Panc1 (cell line): ENCODE measurements at regions not wholly inside any gene's neighbourhood (a gene's known extent, or its start where the extent isn't known, plus 50 kb on each side); places are given as distances from the start of the nearest gene placed in this dataset.

Experiments used
- CTCF ChIP-seq: fragments of 450-650 bp; IDR thresholded peaks from 2 replicates; pipeline ENCODE4 v1.5.1; 2017; ENCODE audit warnings: mild to moderate bottlenecking
- POLR2AphosphoS5 ChIP-seq: IDR thresholded peaks from 2 replicates; pipeline ENCODE4 v1.6.1; 2012; ENCODE audit warnings: mild to moderate bottlenecking, low read depth, low read length, moderate library complexity
- REST ChIP-seq, 2 experiments: IDR thresholded peaks; 2 replicates each; pipeline ENCODE4 v1.6.1; 2011 to 2012; ENCODE audit warnings: low read depth in 2 of 2, control low read depth in 1 of 2, low read length in 1 of 2, mild to moderate bottlenecking in 1 of 2, moderate library complexity in 1 of 2; ENCODE audit not compliant: insufficient read depth in 1 of 2
- TCF7L2 ChIP-seq: IDR thresholded peaks from 2 replicates; pipeline ENCODE4 v1.6.1; 2011; ENCODE audit warnings: mild to moderate bottlenecking, low read depth, low read length, inconsistent platforms

- TF ChIP-seq POLR2AphosphoS5 (no peak), TCF7L2 (no peak), CTCF (no peak), REST (IDR thresholded peaks at IDR 0.05; ENCODE audit: insufficient read depth in 1 of 2, low read depth in 2 of 2, low read length in 1 of 2) (no peak)
These were observed 202.3 kb downstream of the HERPUD2 start for GRCh38 chr7:35492451-35493175.
